ENCODE measurements at regions not wholly inside any gene's neighbourhood (a gene's known extent, or its start where the extent isn't known, plus 50 kb on each side); places are given as distances from the start of the nearest gene placed in this dataset.

- no peak overlapping the region for H3K27ac ChIP-seq
- H3K36me3 ChIP-seq, result no peaks in the 10 kb centered on the region
- DNase-seq (ENCODE audit: low spot score), result no peak
- H3K27me3 ChIP-seq (replicated peaks; ENCODE audit: insufficient read depth), result no peaks in the 10 kb centered on the region
- no peak for TF ChIP-seq CTCF (IDR thresholded peaks at IDR 0.05)
- no peak for ATAC-seq (ENCODE audit: insufficient number of reproducible peaks, low FRiP score, low read depth)
- peaks cover 15 to 31% of the 10 kb centered on the region in 2 donors for H3K4me1 ChIP-seq (ENCODE audit: control insufficient read depth in 1 of 2, low read depth in 2 of 2)
- H3K4me3 ChIP-seq, result no peak overlapping the region
- no peaks in the 10 kb centered on the region for H3K9me3 ChIP-seq
Observed at GRCh38 chr2:42114091-42114490, 55.1 kb upstream of the EML4 start.

GRCh38 chr2:42115588-42115987 is 53.6 kb upstream of the EML4 start:
- DNase-seq (ENCODE audit: low spot score), result no peak
- Histone ChIP-seq H3K4me3 (no peak overlapping the region), H3K27ac (no peak overlapping the region), H3K9me3 (no peaks in the 10 kb centered on the region), H3K36me3 (no peaks in the 10 kb centered on the region), H3K4me1 (ENCODE audit: control insufficient read depth in 1 of 2, low read depth in 2 of 2) (peaks cover 15 to 28% of the 10 kb centered on the region in 2 donors), H3K27me3 (replicated peaks; ENCODE audit: insufficient read depth) (no peaks in the 10 kb centered on the region)
- ATAC-seq (ENCODE audit: insufficient number of reproducible peaks, low FRiP score, low read depth), result no peak
- TF ChIP-seq CTCF (IDR thresholded peaks at IDR 0.05), result no peak

- Histone ChIP-seq H3K27ac (no peak overlapping the region), H3K4me1 (ENCODE audit: control insufficient read depth in 1 of 2, low read depth in 2 of 2) (peaks cover 11 to 22% of the 10 kb centered on the region in 2 donors), H3K9me3 (no peaks in the 10 kb centered on the region), H3K36me3 (no peaks in the 10 kb centered on the region), H3K4me3 (no peak overlapping the region), H3K27me3 (replicated peaks; ENCODE audit: insufficient read depth) (no peaks in the 10 kb centered on the region)
- no peak for DNase-seq (ENCODE audit: low spot score)
- TF ChIP-seq CTCF (IDR thresholded peaks at IDR 0.05), result no peak
- ATAC-seq (ENCODE audit: insufficient number of reproducible peaks, low FRiP score, low read depth), result no peak
Observed at GRCh38 chr2:42116195-42117181, 52.7 kb upstream of the EML4 start.

GRCh38 chr2:42117182-42117579 is 52.0 kb upstream of the EML4 start:
- Histone ChIP-seq H3K27me3 (replicated peaks; ENCODE audit: insufficient read depth) (no peaks in the 10 kb centered on the region), H3K36me3 (no peaks in the 10 kb centered on the region), H3K9me3 (no peaks in the 10 kb centered on the region), H3K4me3 (no peak overlapping the region), H3K27ac (no peak overlapping the region), H3K4me1 (ENCODE audit: control insufficient read depth in 1 of 2, low read depth in 2 of 2) (peaks cover 11 to 22% of the 10 kb centered on the region in 2 donors)
- ATAC-seq (ENCODE audit: insufficient number of reproducible peaks, low FRiP score, low read depth) (no peak), DNase-seq (ENCODE audit: low spot score) (no peak)
- TF ChIP-seq CTCF (IDR thresholded peaks at IDR 0.05), result no peak

GRCh38 chr2:42117923-42118753 is 51.0 kb upstream of the EML4 start:
- no peaks in the 10 kb centered on the region for H3K36me3 ChIP-seq
- peak; percentile 99 for ATAC-seq (ENCODE audit: insufficient number of reproducible peaks, low FRiP score, low read depth)
- H3K27me3 ChIP-seq (replicated peaks; ENCODE audit: insufficient read depth), result no peaks in the 10 kb centered on the region
- DNase-seq (ENCODE audit: low spot score), result no peak
- H3K9me3 ChIP-seq, result no peaks in the 10 kb centered on the region
- no peak overlapping the region for H3K4me3 ChIP-seq
- H3K27ac ChIP-seq, result peak overlapping the region; percentile 55 to 65
- TF ChIP-seq CTCF (IDR thresholded peaks at IDR 0.05), result no peak
- peaks cover 11 to 22% of the 10 kb centered on the region in 2 donors for H3K4me1 ChIP-seq (ENCODE audit: control insufficient read depth in 1 of 2, low read depth in 2 of 2)

All from thoracic aorta (tissue), 2 donors.